GM23338 (cell line): ENCODE measurements at regions not wholly inside any gene's neighbourhood (a gene's known extent, or its start where the extent isn't known, plus 50 kb on each side); places are given as distances from the start of the nearest gene placed in this dataset.

Experiments used
- ATAC-seq: fragments of 200-7000 bp; cut with Tn5 transposase; 3 replicates; pipeline ENCODE4 v1.9.1; 2020
- DNase-seq: peaks from one replicate; pipeline ENCODE4 v3.0.0-alpha.2; 2015; ENCODE audit warnings: low spot score
- H2AFZ ChIP-seq: fragments of 200-600 bp; sonication (generic); 2 replicates; pipeline ENCODE4 v1.8.0; 2016; ENCODE audit warnings: antibody characterized with exemption, mild to moderate bottlenecking, moderate library complexity
- H3F3A ChIP-seq: fragments of 200-600 bp; sonication (generic); replicated peaks from 2 replicates; pipeline ENCODE4 v1.8.0; 2017; ENCODE audit warnings: antibody characterized with exemption, mixed run types, low read depth
- H3K27ac ChIP-seq: fragments of 200-600 bp; sonication (generic); 2 replicates; pipeline ENCODE4 v1.6.1; 2016; ENCODE audit warnings: low read depth
- H3K27me3 ChIP-seq: fragments of 200-600 bp; sonication (generic); 2 replicates; pipeline ENCODE4 v1.8.0; 2016; ENCODE audit warnings: mild to moderate bottlenecking, mixed run types, moderate library complexity; ENCODE audit not compliant: insufficient read depth
- H3K36me3 ChIP-seq: fragments of 200-600 bp; sonication (generic); 2 replicates; pipeline ENCODE4 v1.8.0; 2016; ENCODE audit warnings: mild to moderate bottlenecking; ENCODE audit not compliant: insufficient read depth
- H3K4me1 ChIP-seq: fragments of 200-600 bp; sonication (generic); 2 replicates; pipeline ENCODE4 v1.8.0; 2016; ENCODE audit warnings: mild to moderate bottlenecking, moderate library complexity; ENCODE audit not compliant: insufficient read depth
- H3K4me2 ChIP-seq: fragments of 200-600 bp; sonication (generic); 2 replicates; pipeline ENCODE4 v1.7.1; 2017; ENCODE audit warnings: mixed run types
- H3K4me3 ChIP-seq: fragments of 200-600 bp; sonication (generic); 2 replicates; pipeline ENCODE4 v1.6.1; 2016; ENCODE audit warnings: mixed run types
- H3K79me2 ChIP-seq: fragments of 200-600 bp; sonication (generic); replicated peaks from 2 replicates; pipeline ENCODE4 v1.8.0; 2017; ENCODE audit warnings: mild to moderate bottlenecking; ENCODE audit not compliant: insufficient read depth
- H3K9me2 ChIP-seq: fragments of 200-600 bp; sonication (generic); 2 replicates; pipeline ENCODE4 v1.8.0; 2017; ENCODE audit not compliant: insufficient read depth
- H4K20me1 ChIP-seq: fragments of 200-600 bp; sonication (generic); replicated peaks from 2 replicates; pipeline ENCODE4 v1.8.0; 2017; ENCODE audit warnings: mild to moderate bottlenecking; ENCODE audit not compliant: insufficient read depth
- H3K27ac Mint-ChIP-seq: 2 replicates; pipeline ENCODE4 v1.8.0; 2020; ENCODE audit warnings: inconsistent platforms, mild to moderate bottlenecking, moderate library complexity, mixed read lengths
- H3K27me3 Mint-ChIP-seq: 3 replicates; pipeline ENCODE4 v1.8.0; 2022; ENCODE audit warnings: low read depth, mild to moderate bottlenecking, moderate library complexity, mixed read lengths, inconsistent platforms; ENCODE audit not compliant: insufficient read depth, poor library complexity
- H3K36me3 Mint-ChIP-seq: 3 replicates; pipeline ENCODE4 v1.8.0; 2021; ENCODE audit warnings: low read depth, mild to moderate bottlenecking, inconsistent platforms, moderate library complexity, mixed read lengths
- H3K4me1 Mint-ChIP-seq: 3 replicates; pipeline ENCODE4 v1.8.0; 2020; ENCODE audit warnings: mild to moderate bottlenecking, inconsistent platforms, mixed read lengths
- H3K4me3 Mint-ChIP-seq: 3 replicates; pipeline ENCODE4 v1.8.0; 2021; ENCODE audit warnings: moderate library complexity, mild to moderate bottlenecking, inconsistent platforms, mixed read lengths
- H3K9me3 Mint-ChIP-seq: 3 replicates; pipeline ENCODE4 v1.8.0; 2020; ENCODE audit warnings: moderate library complexity, mild to moderate bottlenecking, inconsistent platforms, mixed read lengths
- CREB1 ChIP-seq: fragments of 250-450 bp; sonication (Bioruptor Pico); IDR thresholded peaks from 2 replicates; pipeline ENCODE4 v1.5.0; 2020; ENCODE audit warnings: low read depth, mild to moderate bottlenecking, moderate library complexity
- CTCF ChIP-seq, 2 experiments: fragments of 200-600 bp in 1 of 2; sonication (generic) in 1 of 2; conservative IDR thresholded peaks; 2 replicates each; pipeline versions ENCODE4 v1.5.1 to v1.6.1; 2016 to 2017; ENCODE audit warnings: antibody characterized with exemption in 2 of 2, low read depth in 2 of 2, mild to moderate bottlenecking in 2 of 2, moderate library complexity in 1 of 2
- ETS1 ChIP-seq: IDR thresholded peaks from 2 replicates; pipeline ENCODE4 v1.6.1; 2016; ENCODE audit warnings: antibody characterized with exemption
- EZH2phosphoT487 ChIP-seq: fragments of 200-600 bp; sonication (generic); IDR thresholded peaks from one replicate; pipeline ENCODE4 v1.8.1; 2018; ENCODE audit warnings: antibody characterized with exemption; ENCODE audit not compliant: unreplicated experiment
- JUNB ChIP-seq: IDR thresholded peaks from one replicate; pipeline ENCODE4 v1.6.1; 2016; ENCODE audit warnings: antibody characterized with exemption; ENCODE audit not compliant: unreplicated experiment
- POLR2AphosphoS5 ChIP-seq: IDR thresholded peaks from 2 replicates; pipeline ENCODE4 v1.6.1; 2016; ENCODE audit warnings: antibody characterized with exemption, low read depth
- REST ChIP-seq: IDR thresholded peaks from one replicate; pipeline ENCODE4 v1.6.1; 2018; ENCODE audit warnings: antibody characterized with exemption; ENCODE audit not compliant: unreplicated experiment
- STAT1 ChIP-seq: IDR thresholded peaks from one replicate; pipeline ENCODE4 v1.6.1; 2016; ENCODE audit warnings: antibody characterized with exemption; ENCODE audit not compliant: unreplicated experiment
- ZNF331 ChIP-seq: fragments of 250-450 bp; sonication (Bioruptor Pico); IDR thresholded peaks from 2 replicates; pipeline ENCODE4 v1.5.0; 2020; ENCODE audit warnings: low read depth, mild to moderate bottlenecking, moderate library complexity

- TF ChIP-seq ETS1 (no peak), POLR2AphosphoS5 (no peak), REST (no peak), JUNB (no peak), CREB1 (no peak), EZH2phosphoT487 (no peak), STAT1 (no peak), CTCF (conservative IDR thresholded peaks at IDR 0.05; ENCODE audit: low read depth in 2 of 2) (no peak)
Measured at GRCh38 chr13:111912991-111913760, 153.8 kb upstream of the SOX1 start (continued).

- Histone ChIP-seq H2AFZ (no peak overlapping the region), H3K4me3 (no peak overlapping the region), H3K4me1 (no peaks in the 10 kb centered on the region), H3K27me3 (no peaks in the 10 kb centered on the region), H3K4me2 (no peak overlapping the region), H4K20me1 (no peaks in the 10 kb centered on the region), H3K36me3 (no peaks in the 10 kb centered on the region), H3K27ac (no peak overlapping the region), H3K79me2 (no peaks in the 10 kb centered on the region), H3K9me2 (no peaks in the 10 kb centered on the region), H3F3A (no peaks in the 10 kb centered on the region)
- ATAC-seq (no peak), DNase-seq (no peak)
- H3K9me3 Mint-ChIP-seq, result no peaks in the 10 kb centered on the region; the same call in 2 of the 3 replicates
- H3K4me1 Mint-ChIP-seq, result peaks cover 3% of the 10 kb centered on the region; the same call in 1 of the 3 replicates
- H3K27me3 Mint-ChIP-seq, result peaks cover 11% of the 10 kb centered on the region
- H3K36me3 Mint-ChIP-seq, result no peaks in the 10 kb centered on the region; the same call in 2 of the 3 replicates
- H3K4me3 Mint-ChIP-seq, result no peak overlapping the region
- H3K27ac Mint-ChIP-seq, result no peak overlapping the region
- TF ChIP-seq REST (no peak), ZNF331 (CRISPR knock-in tag) (no peak)
Measured at GRCh38 chr13:111913761-111914140, 153.2 kb upstream of the SOX1 start.
